Heart right ventricle (tissue), 16 donors: ENCODE measurements at regions not wholly inside any gene's neighbourhood (a gene's known extent, or its start where the extent isn't known, plus 50 kb on each side); places are given as distances from the start of the nearest gene placed in this dataset.

Experiments
- ATAC-seq, 8 donors: fragments of 200-7000 bp; cut with Tn5 transposase; one replicate each; pipeline ENCODE4 v1.9.1; 2020; ENCODE audit warnings: mild to moderate bottlenecking in 8 of 8, moderate library complexity in 8 of 8, moderate number of reproducible peaks in 1 of 8
- DNase-seq, 2 donors: peaks; one replicate each; pipeline ENCODE4 v3.0.0-alpha.2; 2020
- H3K27ac ChIP-seq, 10 donors: fragments of 200-600 bp; sonication (generic) in 2 of 10; one replicate each; pipeline versions ENCODE4 v1.5.0 to v1.8.0; 2020 to 2022; ENCODE audit warnings: mild to moderate bottlenecking in 3 of 10
- H3K27me3 ChIP-seq, 7 donors: fragments of 200-600 bp; one replicate each; pipeline ENCODE4 v1.8.0; 2021 to 2022; ENCODE audit warnings: mild to moderate bottlenecking in 2 of 7
- H3K36me3 ChIP-seq, 9 donors: fragments of 200-600 bp; sonication (generic) in 1 of 9; one replicate each; pipeline versions ENCODE4 v1.5.0 to v1.8.0; 2020 to 2022; ENCODE audit warnings: mild to moderate bottlenecking in 2 of 9
- H3K4me1 ChIP-seq, 9 donors: fragments of 200-600 bp; sonication (generic) in 1 of 9; one replicate each; pipeline versions ENCODE4 v1.5.0 to v1.8.0; 2020 to 2022; ENCODE audit warnings: mild to moderate bottlenecking in 4 of 9
- H3K4me3 ChIP-seq, 10 donors: fragments of 200-600 bp; sonication (generic) in 2 of 10; one replicate each; pipeline versions ENCODE4 v1.5.0 to v1.8.0; 2020 to 2022; ENCODE audit warnings: mild to moderate bottlenecking in 7 of 10, moderate library complexity in 2 of 10
- H3K9me3 ChIP-seq, 11 donors: fragments of 200-600 bp in 10 of 11; sonication (generic) in 2 of 11; one replicate each; pipeline versions ENCODE4 v1.5.0 to v1.8.0; 2013 to 2022; ENCODE audit warnings: mild to moderate bottlenecking in 2 of 11, control low read depth in 1 of 11, moderate library complexity in 1 of 11
- CTCF ChIP-seq, 9 donors: fragments of 200-600 bp; sonication (generic) in 2 of 9; IDR thresholded peaks; one replicate each; pipeline versions ENCODE4 v1.5.0 to v1.8.0; 2021 to 2022; ENCODE audit warnings: antibody characterized with exemption in 9 of 9, mild to moderate bottlenecking in 5 of 9, moderate library complexity in 1 of 9
- WGBS, 2 donors: extraction: QIAGEN DNeasy Blood & Tissue Kit; methylation state at CpG; one replicate each; pipeline ENCODE4 v1.1.7; 2013; ENCODE audit warnings: inconsistent platforms in 1 of 2; 5-methylcytosine and 5-hydroxymethylcytosine counted together
- intact Hi-C, 10 donors: fragments of 100-400 bp; cut with DNase I; formaldehyde crosslinking; loops; one replicate each; pipeline versions ENCODE4 v1.11.1 to v1.14.2; 2022
- donor health status: Arrhythmogenic right ventricular cardiomyopathy.
- donor health status: ischemic (EF 13 %, LVEDD 7.1; RV severe dilation, severe dysfunction).
- donor health status: healthy with polysubstance abuse.
- donor health status: DM: no; HTN: yes; CAD: no.
- donor health status: DM: no; HTN: no; CAD: no.
- donor health status: ischemic (EF 25% LVEDD 6.9; RV normal size, moderate dysfunction).
- donor health status: ischemic (EF 25% LVEDD 5.7; RV mildly dilated, moderate dysfunction).
- donor health status: healthy.
- donor health status: DM: yes; HTN: yes; CAD: no.
- donor health status: Ischemic cardiomyopathy.
- donor health status: ischemic (EF 35%, LVEDD 5.7; RV mildly dilated, moderate dysfunction).
- donor health status: nonischemic (EF 11% LVEDD 7.7; RV severe dilation, severe dysfunction).
- donor health status: DM: yes; HTN: yes; CAD: no.
- donor health status: PGD.
- donor health status: ischemic (EF 29% LVEDD 5.4; RV normal size, mild dysfunction).
- donor health status: nonischemic (EF 23%, LVEDD 6.1; RV moderate dilation, normal function).

GRCh38 chr18:27879540-27879939, 297.4 kb downstream of the CDH2 start:
- ATAC-seq: no peak
- DNase-seq: no peak
- no peak for TF ChIP-seq CTCF (IDR thresholded peaks at IDR 0.05)
- Histone ChIP-seq H3K4me3 (no peak overlapping the region), H3K36me3 (no peaks in the 10 kb centered on the region), H3K27ac (no peak overlapping the region), H3K9me3 (no peaks in the 10 kb centered on the region), H3K4me1 (no peaks in the 10 kb centered on the region), H3K27me3 (no peaks in the 10 kb centered on the region)
- intact Hi-C loops: no loop called here
- 82 to 100% methylated on average over 1 of the region's 1 CpG for WGBS, 2 donors

GRCh38 chr18:27871726-27872125, 305.2 kb downstream of the CDH2 start:
- H3K27ac ChIP-seq: no peak overlapping the region
- no peaks in the 10 kb centered on the region for H3K36me3 ChIP-seq
- H3K4me3 ChIP-seq: no peak overlapping the region
- DNase-seq (no peak), ATAC-seq (no peak)
- no peaks in the 10 kb centered on the region for H3K27me3 ChIP-seq
- intact Hi-C loops: no loop called here
- H3K9me3 ChIP-seq: peaks cover 0 to 6% (median 0%) of the 10 kb centered on the region in 11 donors
- TF ChIP-seq CTCF (IDR thresholded peaks at IDR 0.05): no peak
- WGBS, 2 donors: 65 to 75% methylated on average over 5 of the region's 5 CpGs
- H3K4me1 ChIP-seq: no peaks in the 10 kb centered on the region

- H3K9me3 ChIP-seq: peaks cover 0 to 6% (median 0%) of the 10 kb centered on the region in 11 donors
- WGBS, 2 donors: 80 to 90% methylated on average over 4 of the region's 4 CpGs
- ATAC-seq: no peak
- H3K27ac ChIP-seq: no peak overlapping the region
- no peak for DNase-seq
- intact Hi-C loops: loop anchor here in 1 of 10 donors (10.0 kb wide), 1 partner anchor 285 kb away; no protein-coding TSS in a partner anchor
- H3K27me3 ChIP-seq: no peaks in the 10 kb centered on the region
- no peaks in the 10 kb centered on the region for H3K4me1 ChIP-seq
- no peaks in the 10 kb centered on the region for H3K36me3 ChIP-seq
- TF ChIP-seq CTCF (IDR thresholded peaks at IDR 0.05): no peak
- H3K4me3 ChIP-seq: no peak overlapping the region
Observed at GRCh38 chr18:27869735-27870134, 307.2 kb downstream of the CDH2 start.

- Histone ChIP-seq H3K9me3 (peaks cover 0 to 6% (median 0%) of the 10 kb centered on the region in 11 donors), H3K36me3 (no peaks in the 10 kb centered on the region), H3K4me1 (peaks cover 0 to 13% (median 0%) of the 10 kb centered on the region in 9 donors), H3K27me3 (no peaks in the 10 kb centered on the region), H3K4me3 (no peak overlapping the region), H3K27ac (no peak overlapping the region)
- intact Hi-C loops: loop anchor here in 1 of 10 donors (10.0 kb wide), 1 partner anchor 289 kb away; no protein-coding TSS in a partner anchor
- 86 to 92% methylated on average over 1 of the region's 1 CpG for WGBS, 2 donors
- ATAC-seq (no peak), DNase-seq (no peak)
- no peak for TF ChIP-seq CTCF (IDR thresholded peaks at IDR 0.05)
Observed at GRCh38 chr18:27865431-27865830, 311.5 kb downstream of the CDH2 start.
